ENCODE measurements at regions not wholly inside any gene's neighbourhood (a gene's known extent, or its start where the extent isn't known, plus 50 kb on each side); places are given as distances from the start of the nearest gene placed in this dataset.

GRCh38 chr2:123371535-123371934 is 653.6 kb upstream of the CNTNAP5 start:
- H2AFZ ChIP-seq = peak overlapping the region; percentile 24; the same call in 1 of the 2 replicates
- H3K4me3 Mint-ChIP-seq = no peak overlapping the region

More at GRCh38 chr2:123371535-123371934, 653.6 kb upstream of the CNTNAP5 start:
- Histone ChIP-seq H3K36me3 (ENCODE audit: insufficient read depth) (no peaks in the 10 kb centered on the region), H3K4me2 (no peak overlapping the region), H3K4me3 (no peak overlapping the region), H3K27me3 (ENCODE audit: insufficient read depth) (no peaks in the 10 kb centered on the region), H4K20me1 (replicated peaks; ENCODE audit: insufficient read depth) (no peaks in the 10 kb centered on the region), H3K27ac (ENCODE audit: low read depth) (no peak overlapping the region), H3K9me2 (ENCODE audit: insufficient read depth) (no peaks in the 10 kb centered on the region; the same call in 1 of the 2 replicates), H3F3A (replicated peaks; ENCODE audit: low read depth) (no peaks in the 10 kb centered on the region), H3K79me2 (replicated peaks; ENCODE audit: insufficient read depth) (no peaks in the 10 kb centered on the region), H3K4me1 (ENCODE audit: insufficient read depth) (no peaks in the 10 kb centered on the region)
- H3K27me3 Mint-ChIP-seq (ENCODE audit: insufficient read depth, low read depth, poor library complexity) = peaks cover 2% of the 10 kb centered on the region
- H3K36me3 Mint-ChIP-seq (ENCODE audit: low read depth) = no peaks in the 10 kb centered on the region; the same call in 2 of the 3 replicates
- ATAC-seq (no peak), DNase-seq (ENCODE audit: low spot score) (no peak)
- peaks cover 4% of the 10 kb centered on the region; the same call in 2 of the 3 replicates for H3K4me1 Mint-ChIP-seq
- no peak overlapping the region for H3K27ac Mint-ChIP-seq
- TF ChIP-seq ZNF331 (CRISPR knock-in tag; IDR thresholded peaks at IDR 0.05; ENCODE audit: low read depth) = no peak
- TF ChIP-seq EZH2 (IDR thresholded peaks at IDR 0.05; ENCODE audit: low read depth, unreplicated experiment) = no peak
- TF ChIP-seq ZNF462 (CRISPR knock-in tag; IDR thresholded peaks at IDR 0.05) = no peak
- no peak for TF ChIP-seq NANOG (IDR thresholded peaks at IDR 0.05; ENCODE audit: borderline replicate concordance)
- no peak for TF ChIP-seq ZNF114 (CRISPR knock-in tag; IDR thresholded peaks at IDR 0.05)
- TF ChIP-seq STAT1 (IDR thresholded peaks at IDR 0.05; ENCODE audit: unreplicated experiment) = no peak
- TF ChIP-seq, protein P1, sequence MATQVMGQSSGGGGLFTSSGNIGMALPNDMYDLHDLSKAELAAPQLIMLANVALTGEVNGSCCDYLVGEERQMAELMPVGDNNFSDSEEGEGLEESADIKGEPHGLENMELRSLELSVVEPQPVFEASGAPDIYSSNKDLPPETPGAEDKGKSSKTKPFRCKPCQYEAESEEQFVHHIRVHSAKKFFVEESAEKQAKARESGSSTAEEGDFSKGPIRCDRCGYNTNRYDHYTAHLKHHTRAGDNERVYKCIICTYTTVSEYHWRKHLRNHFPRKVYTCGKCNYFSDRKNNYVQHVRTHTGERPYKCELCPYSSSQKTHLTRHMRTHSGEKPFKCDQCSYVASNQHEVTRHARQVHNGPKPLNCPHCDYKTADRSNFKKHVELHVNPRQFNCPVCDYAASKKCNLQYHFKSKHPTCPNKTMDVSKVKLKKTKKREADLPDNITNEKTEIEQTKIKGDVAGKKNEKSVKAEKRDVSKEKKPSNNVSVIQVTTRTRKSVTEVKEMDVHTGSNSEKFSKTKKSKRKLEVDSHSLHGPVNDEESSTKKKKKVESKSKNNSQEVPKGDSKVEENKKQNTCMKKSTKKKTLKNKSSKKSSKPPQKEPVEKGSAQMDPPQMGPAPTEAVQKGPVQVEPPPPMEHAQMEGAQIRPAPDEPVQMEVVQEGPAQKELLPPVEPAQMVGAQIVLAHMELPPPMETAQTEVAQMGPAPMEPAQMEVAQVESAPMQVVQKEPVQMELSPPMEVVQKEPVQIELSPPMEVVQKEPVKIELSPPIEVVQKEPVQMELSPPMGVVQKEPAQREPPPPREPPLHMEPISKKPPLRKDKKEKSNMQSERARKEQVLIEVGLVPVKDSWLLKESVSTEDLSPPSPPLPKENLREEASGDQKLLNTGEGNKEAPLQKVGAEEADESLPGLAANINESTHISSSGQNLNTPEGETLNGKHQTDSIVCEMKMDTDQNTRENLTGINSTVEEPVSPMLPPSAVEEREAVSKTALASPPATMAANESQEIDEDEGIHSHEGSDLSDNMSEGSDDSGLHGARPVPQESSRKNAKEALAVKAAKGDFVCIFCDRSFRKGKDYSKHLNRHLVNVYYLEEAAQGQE (IDR thresholded peaks at IDR 0.05; ENCODE audit: unreplicated experiment) = no peak
- no peak for TF ChIP-seq EZH2phosphoT487 (IDR thresholded peaks at IDR 0.05; ENCODE audit: unreplicated experiment)
- no peak for TF ChIP-seq ETS1 (IDR thresholded peaks at IDR 0.05)
- no peak for TF ChIP-seq JUNB (IDR thresholded peaks at IDR 0.05; ENCODE audit: unreplicated experiment)
- no peak for TF ChIP-seq POLR2AphosphoS5 (IDR thresholded peaks at IDR 0.05; ENCODE audit: low read depth)
- no peak for TF ChIP-seq CREB1 (CRISPR knock-in tag; IDR thresholded peaks at IDR 0.05; ENCODE audit: low read depth)
- no peak for TF ChIP-seq CTCF (conservative IDR thresholded peaks at IDR 0.05; ENCODE audit: low read depth in 2 of 2)
- peaks cover 3% of the 10 kb centered on the region; the same call in 2 of the 3 replicates for H3K9me3 Mint-ChIP-seq

All from GM23338 (cell line).